Tibial nerve (tissue), 4 donors: ENCODE measurements at regions not wholly inside any gene's neighbourhood (a gene's known extent, or its start where the extent isn't known, plus 50 kb on each side); places are given as distances from the start of the nearest gene placed in this dataset.

Experiments used
- DNase-seq, 2 donors: peaks; one replicate each; pipeline ENCODE4 v3.0.0-alpha.2; 2019; ENCODE audit warnings: low spot score in 2 of 2
- H3K27ac ChIP-seq, 4 donors: fragments of 200-600 bp; sonication (generic) in 3 of 4; one replicate each; pipeline ENCODE4 v1.5.1; 2017 to 2019; ENCODE audit warnings: mild to moderate bottlenecking in 1 of 4
- H3K27me3 ChIP-seq, 2 donors: fragments of 200-600 bp; sonication (generic) in 1 of 2; one replicate each; pipeline versions ENCODE4 v1.5.1 to v1.6.0; 2017 to 2019
- H3K36me3 ChIP-seq, 3 donors: fragments of 200-600 bp; sonication (generic); one replicate each; pipeline ENCODE4 v1.5.1; 2018 to 2019
- H3K4me1 ChIP-seq, 4 donors: fragments of 200-600 bp; sonication (generic) in 3 of 4; one replicate each; pipeline ENCODE4 v1.5.1; 2017 to 2019
- H3K4me3 ChIP-seq, 4 donors: fragments of 200-600 bp; sonication (generic) in 3 of 4; one replicate each; pipeline ENCODE4 v1.5.1; 2017 to 2019; ENCODE audit warnings: mild to moderate bottlenecking in 1 of 4, moderate library complexity in 1 of 4
- H3K9me3 ChIP-seq, 4 donors: fragments of 200-600 bp; sonication (generic) in 3 of 4; one replicate each; pipeline ENCODE4 v1.5.1; 2017 to 2019
- CTCF ChIP-seq, 5 experiments: fragments of 200-600 bp in 3 of 5; fragments of 450-650 bp in 2 of 5; sonication (generic) in 3 of 5; IDR thresholded peaks; one replicate each; pipeline ENCODE4 v1.5.1; 2016 to 2019; ENCODE audit warnings: antibody characterized with exemption in 5 of 5, mild to moderate bottlenecking in 3 of 5, moderate library complexity in 2 of 5
- EP300 ChIP-seq, 2 donors: sonication (generic); formaldehyde crosslinking; IDR thresholded peaks; one replicate each; pipeline ENCODE4 v1.6.1; 2017; ENCODE audit warnings: antibody characterized with exemption in 2 of 2, mild to moderate bottlenecking in 1 of 2
- POLR2A ChIP-seq, 2 donors: fragments of 450-650 bp; IDR thresholded peaks; one replicate each; pipeline ENCODE4 v1.6.1; 2017; ENCODE audit warnings: antibody characterized with exemption in 2 of 2, mild to moderate bottlenecking in 2 of 2, moderate library complexity in 2 of 2
- WGBS, 2 donors: methylation state at CpG; one replicate each; pipeline ENCODE4 v1.1.5; 2018; 5-methylcytosine and 5-hydroxymethylcytosine counted together

GRCh38 chr13:109996404-109996960 lies 210.1 kb upstream of the IRS2 start:
- no peak overlapping the region for H3K27ac ChIP-seq
- no peaks in the 10 kb centered on the region for H3K9me3 ChIP-seq
- no peak for DNase-seq
- H3K27me3 ChIP-seq: no peaks in the 10 kb centered on the region
- H3K36me3 ChIP-seq: no peaks in the 10 kb centered on the region
- no peak overlapping the region for H3K4me3 ChIP-seq
- TF ChIP-seq EP300 (IDR thresholded peaks at IDR 0.05) (no peak), POLR2A (IDR thresholded peaks at IDR 0.05) (no peak), CTCF (IDR thresholded peaks at IDR 0.05) (no peak)
- H3K4me1 ChIP-seq: peaks cover 0 to 5% (median 0%) of the 10 kb centered on the region in 4 donors
- 69 to 78% methylated on average over 10 of the region's 10 CpGs for WGBS, 2 donors

DNA sequence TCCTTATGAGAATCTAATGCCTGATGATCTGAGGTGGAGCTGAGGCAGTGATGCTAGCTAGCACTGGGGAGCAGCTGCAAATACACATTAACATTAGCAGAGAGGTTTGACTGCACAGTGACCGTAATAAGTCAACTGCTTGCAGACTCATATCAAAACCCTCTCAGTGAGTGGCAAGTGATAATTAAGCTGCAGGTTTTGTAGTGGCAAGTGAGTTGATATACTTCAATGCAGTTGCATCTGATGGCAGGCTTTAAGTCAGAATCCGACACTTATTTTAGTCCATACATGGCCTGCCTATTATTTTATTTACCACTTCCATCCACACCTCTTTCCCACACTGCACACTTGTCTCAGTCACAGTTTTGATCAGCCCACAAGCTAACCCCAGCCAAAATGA lies 209.2 kb upstream of the IRS2 start:
- peaks cover 0 to 5% (median 0%) of the 10 kb centered on the region in 4 donors for H3K4me1 ChIP-seq
- H3K27me3 ChIP-seq: no peaks in the 10 kb centered on the region
- no peak overlapping the region for H3K27ac ChIP-seq
- no peak overlapping the region for H3K4me3 ChIP-seq
- no peaks in the 10 kb centered on the region for H3K9me3 ChIP-seq
- DNase-seq: no peak
- TF ChIP-seq EP300 (IDR thresholded peaks at IDR 0.05) (no peak), CTCF (IDR thresholded peaks at IDR 0.05) (no peak), POLR2A (IDR thresholded peaks at IDR 0.05) (no peak)
- no peaks in the 10 kb centered on the region for H3K36me3 ChIP-seq
- WGBS, 2 donors: 95 to 96% methylated on average over 2 of the region's 2 CpGs

DNA sequence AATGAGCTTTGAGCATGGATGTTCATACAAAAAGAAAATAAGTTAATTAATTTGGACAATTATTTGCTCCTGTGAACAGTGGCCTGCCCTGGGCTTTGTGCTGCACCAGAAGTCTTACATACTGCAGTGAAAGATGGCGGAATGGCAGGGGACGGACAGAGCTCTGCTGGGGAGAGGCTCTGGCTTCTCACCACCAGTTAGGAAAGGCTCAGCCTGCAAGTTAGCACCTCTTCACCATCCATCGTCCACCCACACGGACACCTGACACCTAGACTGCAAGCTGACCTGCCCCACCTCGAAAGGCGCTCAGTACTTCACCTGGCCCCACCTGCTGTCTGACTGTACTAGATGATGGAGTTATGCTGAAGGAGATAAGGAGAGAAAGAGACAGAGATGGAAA lies 203.9 kb upstream of the IRS2 start:
- 91 to 94% methylated on average over 6 of the region's 6 CpGs for WGBS, 2 donors

DNA sequence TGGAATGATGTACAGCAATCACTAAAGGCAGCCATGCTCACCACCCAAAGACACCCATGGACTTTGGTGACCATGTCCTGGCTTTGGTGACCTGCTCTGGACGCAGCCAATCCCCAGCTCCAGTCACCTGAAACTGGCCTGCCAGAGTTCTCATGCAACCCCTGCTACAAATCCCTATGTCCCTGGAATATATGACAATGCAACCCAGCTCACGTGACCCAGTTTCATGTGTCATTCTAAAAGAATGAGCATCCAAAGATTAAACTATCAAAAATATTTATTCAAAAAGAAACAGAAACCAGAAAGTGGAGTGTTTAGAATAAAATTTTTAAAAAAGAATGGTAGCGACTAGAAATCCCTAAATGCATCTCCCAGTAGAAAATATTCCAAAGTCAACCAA lies 203.3 kb upstream of the IRS2 start:
- Histone ChIP-seq H3K27ac (no peak overlapping the region), H3K4me3 (no peak overlapping the region), H3K36me3 (no peaks in the 10 kb centered on the region), H3K4me1 (no peaks in the 10 kb centered on the region), H3K9me3 (no peaks in the 10 kb centered on the region), H3K27me3 (no peaks in the 10 kb centered on the region)
- TF ChIP-seq POLR2A (IDR thresholded peaks at IDR 0.05): no peak
- no peak for TF ChIP-seq EP300 (IDR thresholded peaks at IDR 0.05)
- no peak for TF ChIP-seq CTCF (IDR thresholded peaks at IDR 0.05)
- WGBS, 2 donors: 83 to 85% methylated on average over 3 of the region's 3 CpGs
- DNase-seq: no peak

More for the DNA sequence above, 203.9 kb upstream of the IRS2 start:
- Histone ChIP-seq H3K36me3 (no peaks in the 10 kb centered on the region), H3K9me3 (no peaks in the 10 kb centered on the region), H3K27me3 (no peaks in the 10 kb centered on the region), H3K4me3 (no peak overlapping the region), H3K27ac (no peak overlapping the region), H3K4me1 (no peaks in the 10 kb centered on the region)
- TF ChIP-seq POLR2A (IDR thresholded peaks at IDR 0.05) (no peak), CTCF (IDR thresholded peaks at IDR 0.05) (no peak), EP300 (IDR thresholded peaks at IDR 0.05) (no peak)
- no peak for DNase-seq

DNA sequence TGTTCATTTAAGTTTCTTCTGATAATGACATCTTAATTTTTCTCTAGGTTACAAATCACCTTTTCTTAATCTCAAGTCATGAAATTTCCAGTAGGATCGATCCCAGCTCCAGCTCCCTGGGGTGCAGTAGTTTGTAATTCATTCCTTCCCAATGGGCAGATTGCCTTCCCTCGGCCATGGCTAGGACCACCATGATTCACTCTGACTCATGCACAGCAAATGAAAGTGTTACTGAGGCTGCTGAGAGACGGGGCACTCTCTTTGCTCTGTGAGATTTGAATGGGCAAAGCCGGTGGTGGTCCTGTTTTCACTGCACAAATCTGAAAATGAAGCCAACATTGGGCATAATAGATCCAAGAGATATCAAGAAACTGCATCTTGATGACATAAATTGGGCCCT lies 202.8 kb upstream of the IRS2 start:
- no peak overlapping the region for H3K4me3 ChIP-seq
- no peaks in the 10 kb centered on the region for H3K4me1 ChIP-seq
- WGBS, 2 donors: 70 to 74% methylated on average over 4 of the region's 4 CpGs
- DNase-seq: no peak
- H3K27me3 ChIP-seq: no peaks in the 10 kb centered on the region
- H3K36me3 ChIP-seq: no peaks in the 10 kb centered on the region
- no peak overlapping the region for H3K27ac ChIP-seq
- TF ChIP-seq POLR2A (IDR thresholded peaks at IDR 0.05) (no peak), EP300 (IDR thresholded peaks at IDR 0.05) (no peak), CTCF (IDR thresholded peaks at IDR 0.05) (no peak)
- H3K9me3 ChIP-seq: no peaks in the 10 kb centered on the region
